Activated CD4-positive, alpha-beta T cell treated with anti-CD3 and anti-CD28 coated beads, Interleukin-2, amount 50 U/mL, for 4 hours (primary cell): ENCODE measurements at regions not wholly inside any gene's neighbourhood (a gene's known extent, or its start where the extent isn't known, plus 50 kb on each side); places are given as distances from the start of the nearest gene placed in this dataset.
"Not testable (repeated sequence)": the region's sequence is repeated elsewhere in the genome, so short reads cannot be mapped to it uniquely, and the experiment has no call there.

Experiments
- DNase-seq, 2 experiments: peaks; one replicate each; pipeline ENCODE4 v3.0.0-alpha.2; 2020

- not testable (repeated sequence) for DNase-seq
Measured at GRCh38 chr12:88667615-88668014, 87.3 kb upstream of the KITLG start.

- no peak for DNase-seq
Measured at GRCh38 chr12:88665071-88665470, 84.8 kb upstream of the KITLG start.

- DNase-seq = no peak
Measured at GRCh38 chr12:88662961-88663360, 82.7 kb upstream of the KITLG start.

- DNase-seq = no peak
Measured at GRCh38 chr12:88662093-88662492, 81.8 kb upstream of the KITLG start.

- no peak for DNase-seq
Measured at GRCh38 chr12:88658009-88658408, 77.7 kb upstream of the KITLG start.

- DNase-seq = no peak
Measured at GRCh38 chr12:88650715-88651114, 70.4 kb upstream of the KITLG start.

- no peak for DNase-seq
Measured at GRCh38 chr12:88648625-88649024, 68.4 kb upstream of the KITLG start.

- DNase-seq = no peak
Measured at GRCh38 chr12:88646824-88647223, 66.6 kb upstream of the KITLG start.

GRCh38 chr12:88645816-88646215 lies 65.5 kb upstream of the KITLG start:
- no peak for DNase-seq

- DNase-seq = no peak
Measured at GRCh38 chr12:88644946-88645702, 64.9 kb upstream of the KITLG start.

- no peak for DNase-seq
Measured at GRCh38 chr12:88643685-88644084, 63.4 kb upstream of the KITLG start.

GRCh38 chr12:88642675-88643431 lies 62.6 kb upstream of the KITLG start:
- no peak for DNase-seq

- DNase-seq = no peak
Measured at GRCh38 chr12:88638966-88639760, 58.9 kb upstream of the KITLG start.

- no peak for DNase-seq
Measured at GRCh38 chr12:88638388-88638787, 58.1 kb upstream of the KITLG start.

GRCh38 chr12:88634008-88634407 lies 53.7 kb upstream of the KITLG start:
- DNase-seq = no peak

- no peak for DNase-seq
Measured at GRCh38 chr12:88633312-88633711, 53.0 kb upstream of the KITLG start.

- DNase-seq = no peak
Measured at GRCh38 chr12:88630561-88630960, 50.3 kb upstream of the KITLG start.
